Cardiac septum (tissue), 1 donor: ENCODE measurements at regions not wholly inside any gene's neighbourhood (a gene's known extent, or its start where the extent isn't known, plus 50 kb on each side); places are given as distances from the start of the nearest gene placed in this dataset.
"Not testable (repeated sequence)": the region's sequence is repeated elsewhere in the genome, so short reads cannot be mapped to it uniquely, and the experiment has no call there.

Experiments
- DNase-seq: peaks from one replicate; pipeline ENCODE4 v3.0.0-alpha.2; 2020; ENCODE audit warnings: low spot score
- intact Hi-C: fragments of 100-400 bp; cut with DNase I; formaldehyde crosslinking; loops from one replicate; pipeline ENCODE4 v1.14.0; 2022
- donor health status: DM: no; HTN: no; CAD: no.

DNA sequence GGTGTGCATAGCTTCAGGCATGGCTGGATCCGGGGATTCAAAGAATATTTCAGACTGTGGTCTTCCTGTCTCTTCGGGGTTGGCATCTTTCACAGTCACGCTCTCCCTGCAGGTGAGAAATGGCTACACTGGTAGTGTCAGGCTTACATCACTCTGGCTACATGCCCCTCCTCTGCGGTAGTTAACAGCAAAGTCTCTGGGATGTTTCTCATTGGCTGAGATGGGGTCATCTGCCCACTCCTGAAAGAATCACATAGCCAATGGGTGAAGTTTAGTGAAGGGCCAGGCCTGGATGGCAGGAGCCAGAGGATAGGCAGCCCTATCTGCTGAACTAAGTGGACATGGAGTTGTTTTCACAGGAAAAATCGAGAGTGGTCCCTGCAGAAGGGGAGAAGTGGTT, 356.5 kb downstream of the MATN1 start:
- intact Hi-C loops, result no loop called here
- DNase-seq, result peak; percentile 39

DNA sequence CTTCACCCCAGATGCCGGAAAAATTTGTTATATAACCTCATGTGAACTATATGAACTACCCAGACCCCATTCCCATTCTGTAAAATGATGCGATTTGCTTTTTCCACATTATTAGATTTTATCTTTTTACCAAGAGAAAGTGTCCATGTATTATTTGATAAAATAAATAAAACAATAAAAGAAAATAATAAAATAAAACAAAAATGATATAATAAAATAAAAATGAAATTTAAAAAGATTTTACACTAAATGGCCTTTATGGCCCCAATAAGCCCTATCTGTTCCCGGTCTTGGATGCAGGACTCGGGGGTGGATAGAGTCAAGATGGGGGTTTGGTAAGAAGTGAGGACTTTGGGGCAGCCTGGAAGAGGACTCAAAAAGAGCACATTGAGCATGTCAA, 357.2 kb downstream of the MATN1 start:
- DNase-seq, result no peak
- intact Hi-C loops, result no loop called here

DNA sequence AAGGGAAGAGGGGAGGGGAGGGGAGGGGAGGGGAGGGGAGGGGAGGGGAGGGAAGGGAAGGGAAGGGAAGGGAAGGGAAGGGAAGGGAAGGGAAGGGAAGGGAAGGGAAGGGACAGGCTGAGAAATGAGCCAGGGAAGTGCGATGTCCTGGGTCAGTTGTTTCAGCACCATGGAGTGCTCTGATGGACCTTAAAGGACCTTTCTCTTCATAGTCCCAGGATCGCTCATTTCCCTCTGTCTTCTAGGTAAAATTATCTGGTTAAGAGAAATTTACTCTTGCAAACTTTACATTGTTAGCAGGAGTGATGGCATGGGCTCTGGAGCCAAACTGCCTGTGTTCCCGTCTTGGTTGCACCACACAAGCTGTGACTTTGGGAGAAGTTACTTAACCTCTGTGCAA, 357.8 kb downstream of the MATN1 start:
- intact Hi-C loops, result no loop called here
- DNase-seq, result no peak

DNA sequence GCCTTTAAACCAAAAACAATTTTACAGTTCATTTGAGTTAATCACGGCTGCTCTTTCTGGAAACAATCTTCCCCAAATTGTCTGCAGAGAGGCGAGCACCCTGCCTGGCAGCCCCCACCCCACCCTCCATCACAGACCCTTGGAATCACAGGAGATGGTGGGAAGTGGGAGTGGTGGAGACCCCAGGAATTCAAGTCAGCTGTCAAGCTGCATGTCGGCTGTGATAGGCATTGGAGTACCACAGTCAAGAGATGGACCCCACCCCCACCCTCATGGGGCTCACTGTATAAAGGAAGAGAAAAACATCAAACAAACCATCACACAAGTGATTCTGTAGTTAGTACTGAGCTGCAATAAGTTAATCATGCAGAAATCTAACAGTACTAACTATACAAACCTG, 360.4 kb downstream of the MATN1 start:
- DNase-seq, result peak; percentile 50
- intact Hi-C loops, result no loop called here

DNA sequence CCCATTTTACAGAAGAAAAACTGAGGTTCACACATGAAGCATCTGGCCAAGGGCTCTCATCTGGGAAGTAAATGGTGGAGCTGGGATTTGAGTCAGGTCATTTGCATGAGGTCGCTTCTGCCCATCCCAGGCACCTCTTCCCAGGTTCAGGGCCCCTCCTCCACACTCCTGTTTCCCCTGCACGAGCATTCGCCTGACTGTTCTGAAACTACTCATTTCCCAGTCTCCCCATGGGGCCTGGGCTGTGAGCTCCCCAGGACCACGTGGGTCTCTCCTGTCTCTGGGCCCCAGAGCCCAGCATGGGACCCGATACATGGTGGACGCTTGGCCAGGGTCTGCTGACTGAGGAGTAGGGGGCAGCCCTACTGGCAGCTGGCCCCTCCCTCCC, 360.8 kb downstream of the MATN1 start:
- intact Hi-C loops, result no loop called here
- no peak for DNase-seq

DNA sequence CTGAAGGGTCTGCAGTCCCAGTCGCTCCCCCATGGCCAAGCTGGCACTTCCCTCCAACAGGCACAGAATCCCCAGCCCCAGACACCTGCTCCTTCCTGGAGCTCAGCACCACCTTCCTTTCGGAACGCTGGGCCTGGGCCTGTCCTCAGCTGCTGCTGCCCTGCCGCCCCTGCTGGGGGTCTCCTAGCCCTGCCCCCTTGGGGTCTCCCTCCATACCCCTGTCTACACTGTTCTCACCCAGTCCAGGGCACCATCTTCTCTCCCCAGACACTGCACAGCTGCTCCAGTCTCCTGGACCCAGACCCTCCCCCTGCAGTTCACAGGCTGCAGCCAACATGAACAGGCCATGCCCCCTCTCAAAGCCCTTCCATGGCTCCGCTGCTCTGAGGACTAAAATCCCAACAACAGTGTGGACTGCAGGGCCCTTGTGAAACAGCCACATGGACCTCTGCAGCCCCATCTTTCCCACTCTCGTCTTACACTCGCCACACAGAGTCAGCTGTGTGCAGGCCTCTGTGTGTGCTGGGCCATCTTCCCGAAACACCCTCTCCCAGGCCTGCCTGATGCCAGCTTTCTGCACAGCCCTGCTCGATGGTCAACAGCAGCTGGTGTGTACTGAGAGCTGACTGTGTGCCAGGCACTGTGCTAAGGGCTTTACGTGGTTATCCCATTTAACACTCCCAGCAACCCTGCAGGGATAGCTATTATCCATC, 361.3 kb downstream of the MATN1 start:
- DNase-seq, result peak; percentile 61
- intact Hi-C loops, result not testable (repeated sequence)

DNA sequence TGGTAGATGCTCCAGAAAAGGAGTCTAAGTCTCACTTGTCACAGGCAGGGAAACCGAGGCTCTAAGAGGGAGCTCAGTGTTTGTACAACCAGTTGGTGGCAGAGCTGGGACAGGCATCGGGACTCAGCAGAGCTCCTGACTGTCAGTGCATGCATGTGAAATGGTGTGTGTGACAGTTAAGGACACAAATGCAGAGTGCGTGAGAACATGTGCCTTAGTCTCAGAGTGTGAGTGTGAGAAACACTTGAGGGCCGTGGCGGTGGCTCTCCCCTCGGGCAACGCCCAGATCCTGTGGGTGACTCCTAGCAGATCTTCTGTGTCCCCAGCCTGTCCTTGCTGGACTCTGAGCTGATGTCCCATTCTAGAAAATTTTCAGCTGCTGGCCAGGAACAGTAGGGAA, 362.6 kb downstream of the MATN1 start:
- DNase-seq, result peak; percentile 33
- intact Hi-C loops, result no loop called here

DNA sequence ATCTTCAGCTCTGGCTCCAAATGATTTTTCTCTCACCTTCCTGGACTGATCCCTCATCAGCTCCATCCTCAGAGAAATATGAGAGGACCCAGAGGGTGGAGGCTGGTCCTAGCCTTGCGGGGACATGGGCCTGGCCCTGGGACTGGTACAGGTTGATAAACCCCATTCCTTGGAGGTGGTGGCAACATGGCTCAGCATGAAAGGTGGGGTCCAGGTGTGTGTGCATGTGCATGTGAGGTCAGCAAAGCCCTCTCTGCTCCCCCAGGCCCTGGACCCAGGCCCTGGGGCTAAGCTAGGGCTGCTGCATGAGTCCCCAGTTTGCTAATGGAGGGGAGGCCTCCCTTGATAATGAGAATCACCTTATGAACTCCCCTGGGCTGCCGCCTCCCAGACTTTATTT, 363.1 kb downstream of the MATN1 start:
- intact Hi-C loops, result no loop called here
- DNase-seq, result peak; percentile 26

DNA sequence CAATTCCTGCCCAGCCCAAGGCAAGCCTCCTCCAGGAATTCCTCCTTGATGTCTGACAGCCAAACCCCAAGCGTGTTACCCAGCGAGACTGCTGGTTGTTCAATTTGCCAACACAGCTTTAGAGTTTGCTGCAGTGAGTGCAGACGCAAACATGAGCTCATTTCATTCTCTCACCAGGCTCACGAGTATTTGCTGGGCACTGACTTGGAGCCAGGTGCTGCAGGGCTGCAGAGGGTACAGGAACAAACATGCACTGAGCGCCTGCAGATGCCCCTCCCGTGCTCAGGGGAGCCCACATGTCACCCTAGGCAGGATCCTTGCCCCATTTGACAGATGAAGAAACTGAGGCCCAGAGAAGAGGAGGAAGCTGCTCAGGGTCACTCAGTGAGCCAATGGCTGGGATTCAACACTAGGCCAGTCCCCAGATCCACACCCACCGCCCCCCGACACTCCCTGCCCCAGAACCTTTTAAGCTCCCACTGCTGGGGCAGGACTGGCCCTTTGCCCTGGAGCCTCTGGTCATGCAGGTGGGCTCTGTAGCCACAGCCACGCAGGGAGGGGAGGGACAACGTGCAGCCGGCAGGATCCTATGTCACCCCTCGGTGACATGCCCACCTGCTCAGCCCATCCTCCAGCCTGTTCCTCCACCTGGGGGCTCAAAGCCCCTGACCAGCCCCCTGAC, 363.7 kb downstream of the MATN1 start:
- no peak for DNase-seq
- intact Hi-C loops, result no loop called here

DNA sequence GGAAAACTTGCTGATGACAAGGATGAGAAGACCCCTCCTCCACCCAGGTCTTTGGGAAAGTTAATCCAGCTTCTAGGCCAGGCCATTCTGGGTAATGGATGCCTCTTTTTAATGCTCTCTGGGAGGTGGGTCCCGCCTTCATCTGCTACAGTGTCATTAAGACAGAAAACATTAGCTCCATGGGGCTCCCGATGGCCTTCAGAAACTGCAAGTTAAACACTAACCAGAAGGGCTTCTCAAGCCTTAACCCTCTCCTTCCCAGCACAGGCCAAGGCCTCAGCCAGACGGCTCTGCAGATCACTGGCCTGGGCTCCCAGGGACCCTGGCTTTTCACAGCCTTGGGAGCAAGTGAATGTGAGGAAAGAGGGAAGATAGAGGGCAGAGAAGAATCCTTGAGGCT, 364.9 kb downstream of the MATN1 start:
- no peak for DNase-seq
- intact Hi-C loops, result no loop called here

DNA sequence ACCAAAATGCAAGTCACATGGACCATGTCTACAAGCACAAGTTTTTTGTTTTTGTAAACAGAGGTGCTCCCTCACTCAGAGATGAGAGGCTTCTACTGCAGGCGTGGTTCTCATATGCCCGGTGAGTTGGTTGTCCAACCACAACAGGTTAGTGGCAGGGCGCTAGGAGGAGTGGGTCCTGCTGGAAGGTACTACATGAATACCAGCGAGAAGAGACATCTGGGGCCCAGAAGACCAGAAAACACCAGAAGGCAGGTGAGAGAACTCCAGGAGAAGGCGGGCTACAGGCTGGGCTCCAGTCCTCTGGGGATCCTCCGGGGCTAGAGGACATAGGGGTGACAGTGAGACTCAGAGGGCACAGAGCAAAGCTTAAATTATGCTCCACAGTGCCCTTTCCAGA, 366.5 kb downstream of the MATN1 start:
- intact Hi-C loops, result no loop called here
- DNase-seq, result no peak

DNA sequence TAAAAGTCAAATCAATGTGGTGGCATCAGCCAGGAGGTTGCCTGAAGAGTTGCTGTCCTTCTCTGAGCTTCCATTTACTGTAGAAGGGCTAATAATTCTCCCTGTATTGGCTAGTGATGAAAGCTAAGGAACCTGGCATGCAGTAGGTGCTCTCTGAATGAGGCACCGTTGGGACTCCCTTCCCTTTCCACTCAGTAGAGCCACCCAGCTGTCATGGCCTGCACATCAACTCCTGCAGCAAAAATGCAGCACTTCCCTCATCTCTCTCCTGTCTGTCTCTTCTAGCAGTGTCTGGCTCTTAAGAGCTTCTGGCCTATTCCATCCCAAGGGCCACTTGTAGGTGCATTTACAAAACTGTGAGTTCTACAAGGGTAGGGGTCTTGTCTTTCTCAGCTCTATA, 369.0 kb downstream of the MATN1 start:
- DNase-seq, result no peak
- intact Hi-C loops, result no loop called here

DNA sequence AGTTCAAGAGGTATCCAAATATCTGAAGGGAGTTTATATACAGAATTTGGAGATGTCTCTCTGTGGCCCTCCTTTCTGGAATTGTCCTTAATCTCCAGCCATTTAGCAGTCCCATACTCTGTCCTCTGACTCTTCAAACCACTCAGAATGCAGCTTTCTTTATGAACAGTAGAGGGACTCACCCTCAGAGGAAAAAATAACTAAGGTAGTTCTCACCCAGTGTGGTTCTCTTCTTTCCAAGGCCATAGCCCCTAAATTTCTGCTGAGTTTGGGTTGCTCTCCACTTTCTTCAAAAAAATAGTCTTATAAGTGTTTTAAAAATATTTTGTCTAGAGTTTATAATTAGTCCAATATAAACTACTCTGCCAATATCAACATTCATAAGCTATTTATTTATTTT, 369.7 kb downstream of the MATN1 start:
- DNase-seq, result no peak
- intact Hi-C loops, result no loop called here

DNA sequence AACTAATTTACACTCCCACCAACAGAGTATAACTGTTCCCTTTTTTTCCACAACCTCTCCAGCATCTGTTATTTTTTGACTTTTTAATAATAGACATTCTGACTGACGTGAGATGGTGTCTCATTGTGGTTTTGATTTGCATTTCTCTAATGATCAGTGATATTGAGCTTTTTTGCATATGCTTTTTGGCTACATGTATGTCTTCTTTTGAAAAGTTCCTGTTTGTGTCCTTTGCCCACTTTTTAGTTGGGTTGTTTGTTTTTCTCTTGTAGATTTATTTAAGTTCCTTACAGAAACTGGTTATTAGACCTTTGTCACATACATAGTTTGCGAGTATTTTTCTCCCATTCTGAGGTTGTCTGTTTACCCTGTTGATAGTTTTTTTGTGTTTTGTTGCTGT, 375.2 kb downstream of the MATN1 start:
- DNase-seq, result no peak
- intact Hi-C loops, result no loop called here

DNA sequence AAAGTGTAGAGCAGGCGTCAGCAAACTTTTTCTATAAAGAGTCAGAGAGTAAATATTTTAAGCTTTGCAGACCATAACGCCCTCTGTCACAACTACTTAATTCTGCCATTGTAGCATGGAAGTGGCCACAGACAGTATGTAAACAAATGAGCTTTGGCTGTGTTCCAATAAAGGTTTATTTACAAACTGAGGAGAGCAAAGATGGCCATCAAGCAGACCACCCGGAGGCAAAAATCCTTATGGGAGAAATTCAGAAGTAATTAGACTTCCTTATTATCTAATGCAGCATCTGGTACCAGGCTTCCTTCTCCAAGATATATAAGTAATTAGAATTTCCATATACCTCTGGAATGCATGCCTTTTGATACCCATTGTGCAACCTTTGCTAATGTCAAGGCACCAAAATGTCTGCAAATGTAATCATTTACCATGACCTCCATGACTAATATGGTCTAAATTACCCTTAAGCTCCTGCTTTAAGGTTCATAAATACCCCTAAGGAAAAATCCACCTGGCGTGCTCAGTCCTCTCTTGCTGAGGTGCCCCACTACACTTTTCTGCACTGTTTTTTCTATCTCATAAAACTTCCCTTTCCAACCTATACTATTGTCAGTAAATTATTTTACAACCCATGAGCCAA, 377.8 kb downstream of the MATN1 start:
- DNase-seq, result no peak
- intact Hi-C loops, result no loop called here

DNA sequence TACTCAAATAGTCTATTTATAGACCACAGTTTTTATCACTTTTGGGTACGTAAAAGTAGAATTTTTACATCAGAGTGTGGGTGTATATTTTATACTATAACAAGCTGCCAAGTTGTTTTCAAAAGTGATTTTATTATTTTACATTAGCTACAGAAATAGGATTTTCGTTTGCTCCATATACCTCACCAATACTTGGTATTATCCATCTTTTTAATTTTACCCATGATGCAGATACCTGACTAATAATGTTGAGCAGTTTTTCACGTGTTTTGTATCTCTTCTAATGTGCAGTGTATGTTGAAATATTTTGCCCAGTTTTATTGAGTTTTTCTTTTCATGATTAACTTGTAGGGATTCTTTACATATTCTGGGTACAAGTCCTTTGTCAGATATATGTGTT, 379.8 kb downstream of the MATN1 start:
- intact Hi-C loops, result no loop called here
- no peak for DNase-seq

DNA sequence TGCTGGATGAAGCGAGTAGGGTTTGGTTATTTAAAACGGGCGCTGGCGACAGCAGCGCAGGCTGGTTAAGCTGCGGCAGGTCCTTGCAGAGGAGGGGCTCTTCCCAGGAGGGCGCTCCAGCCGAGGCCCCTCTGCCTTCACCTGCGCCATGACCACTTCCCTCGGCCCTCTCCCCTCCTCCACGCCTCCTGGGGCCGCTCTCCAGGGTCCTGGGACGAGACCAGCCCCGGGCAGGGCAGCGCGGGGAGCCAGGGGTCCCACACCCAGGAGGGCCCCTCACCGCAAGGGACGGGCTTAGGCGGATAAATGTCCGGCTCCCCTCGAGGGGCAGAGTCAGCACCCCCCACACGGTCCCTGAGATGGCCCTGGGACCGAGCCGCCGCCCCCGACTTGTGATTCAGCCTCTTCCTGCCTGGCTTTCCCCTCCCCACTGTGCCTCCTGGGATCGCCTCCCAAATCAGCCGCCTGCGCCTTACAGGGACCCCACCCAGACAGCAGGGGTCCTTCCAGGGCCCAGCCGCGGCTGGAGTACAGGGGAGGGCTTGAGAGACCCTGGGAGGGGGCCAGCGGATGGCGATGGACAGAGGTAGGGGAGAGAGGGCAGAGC, 380.7 kb downstream of the MATN1 start:
- DNase-seq, result peak; percentile 24
- intact Hi-C loops, result no loop called here

DNA sequence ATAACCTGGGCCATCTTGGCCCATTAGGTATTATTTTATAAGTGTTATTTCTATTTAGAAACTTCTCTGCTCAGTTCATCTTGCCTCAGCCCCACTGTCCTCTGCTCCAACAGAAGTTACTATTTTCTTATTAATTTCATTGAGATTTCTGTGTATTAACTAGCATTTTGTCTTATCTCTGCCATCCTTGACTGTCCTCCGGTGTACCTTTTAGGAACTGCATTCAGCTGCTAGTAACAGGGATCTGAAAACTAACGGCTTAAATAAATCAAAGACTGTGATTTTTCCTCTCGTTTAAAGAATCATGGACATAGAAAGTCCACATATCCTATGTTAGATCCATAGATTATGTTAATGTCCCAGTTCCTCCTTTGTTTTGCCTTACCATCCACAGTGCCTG, 382.5 kb downstream of the MATN1 start:
- DNase-seq, result no peak
- intact Hi-C loops, result no loop called here

DNA sequence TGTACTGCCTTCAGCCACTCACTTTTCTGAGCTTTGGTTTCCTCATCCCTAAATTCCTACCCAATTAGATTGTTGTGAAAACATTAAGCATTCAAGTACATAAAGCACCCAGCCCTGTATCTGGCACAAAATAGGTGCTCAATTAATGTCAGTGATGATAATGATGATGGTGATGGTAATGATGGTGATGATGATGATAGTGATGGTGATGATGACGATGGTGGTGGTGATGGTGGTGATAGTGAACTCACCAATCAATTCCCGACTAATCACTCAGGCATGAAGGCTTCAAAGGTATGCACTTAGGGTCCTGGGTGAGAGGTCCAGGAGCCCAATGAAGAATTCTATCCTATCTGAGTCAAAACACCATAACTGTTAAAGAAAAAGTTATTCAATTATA, 383.5 kb downstream of the MATN1 start:
- DNase-seq, result no peak
- intact Hi-C loops, result no loop called here

DNA sequence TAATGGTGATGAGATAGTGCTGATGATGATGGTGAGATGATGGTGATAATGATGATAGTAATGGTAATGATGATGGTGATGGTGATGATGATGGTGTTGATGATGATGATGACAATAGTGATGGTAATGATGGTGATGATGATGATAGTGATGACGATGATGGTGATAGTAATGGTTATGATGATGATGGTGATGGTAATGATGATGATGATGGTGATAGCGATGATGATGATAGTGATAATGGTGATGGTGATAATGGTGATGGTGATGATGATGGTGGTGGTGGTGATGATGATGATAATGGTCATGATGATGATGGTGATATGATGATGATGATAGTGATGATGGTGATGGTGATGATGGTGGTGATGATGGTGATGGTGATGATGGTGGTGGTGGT, 384.6 kb downstream of the MATN1 start:
- DNase-seq, result no peak

DNA sequence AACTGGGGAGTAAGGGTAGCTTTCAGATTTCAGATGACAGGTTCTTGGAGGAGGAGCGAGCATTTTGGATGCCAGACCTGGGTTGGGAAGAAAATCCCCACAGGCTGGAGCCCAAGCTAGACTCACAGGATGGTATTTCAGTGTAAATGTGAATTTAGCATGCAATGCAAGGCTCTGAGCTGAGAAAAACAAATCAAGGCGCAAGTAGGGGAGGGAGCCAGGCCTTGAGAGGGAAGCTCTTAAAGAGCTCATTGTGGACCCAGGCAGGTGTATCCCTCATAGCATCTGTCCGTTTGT, 386.1 kb downstream of the MATN1 start:
- no peak for DNase-seq
- intact Hi-C loops, result no loop called here

More for the DNA sequence above, 384.6 kb downstream of the MATN1 start:
- intact Hi-C loops, result no loop called here
